ENCODE measurements at regions not wholly inside any gene's neighbourhood (a gene's known extent, or its start where the extent isn't known, plus 50 kb on each side); places are given as distances from the start of the nearest gene placed in this dataset.

DNA sequence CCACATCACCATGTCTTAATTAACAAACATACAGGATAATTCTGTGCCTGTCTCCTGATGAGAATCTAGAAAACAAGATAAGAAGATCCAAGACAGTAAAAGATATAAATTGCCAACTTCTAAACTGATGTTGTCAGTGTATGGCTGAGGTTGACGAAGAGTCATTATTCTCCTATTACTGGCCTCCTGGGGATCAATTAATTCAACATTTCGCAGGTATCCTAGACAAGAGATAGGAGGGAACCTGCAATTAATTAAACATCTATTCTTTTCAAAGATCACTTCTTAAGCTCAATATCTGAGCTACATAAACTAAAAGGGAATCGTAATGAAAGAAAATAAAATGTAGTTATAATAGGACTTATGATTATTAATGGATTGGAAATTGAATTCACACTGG lies 232.0 kb upstream of the GRIA1 start:
- no peak overlapping the region for H3K27ac ChIP-seq (ENCODE audit: extremely low read length, insufficient read depth, low read length)
- no peak overlapping the region for H3K4me2 ChIP-seq (ENCODE audit: low read depth, low read length)
- TF ChIP-seq, protein P1, sequence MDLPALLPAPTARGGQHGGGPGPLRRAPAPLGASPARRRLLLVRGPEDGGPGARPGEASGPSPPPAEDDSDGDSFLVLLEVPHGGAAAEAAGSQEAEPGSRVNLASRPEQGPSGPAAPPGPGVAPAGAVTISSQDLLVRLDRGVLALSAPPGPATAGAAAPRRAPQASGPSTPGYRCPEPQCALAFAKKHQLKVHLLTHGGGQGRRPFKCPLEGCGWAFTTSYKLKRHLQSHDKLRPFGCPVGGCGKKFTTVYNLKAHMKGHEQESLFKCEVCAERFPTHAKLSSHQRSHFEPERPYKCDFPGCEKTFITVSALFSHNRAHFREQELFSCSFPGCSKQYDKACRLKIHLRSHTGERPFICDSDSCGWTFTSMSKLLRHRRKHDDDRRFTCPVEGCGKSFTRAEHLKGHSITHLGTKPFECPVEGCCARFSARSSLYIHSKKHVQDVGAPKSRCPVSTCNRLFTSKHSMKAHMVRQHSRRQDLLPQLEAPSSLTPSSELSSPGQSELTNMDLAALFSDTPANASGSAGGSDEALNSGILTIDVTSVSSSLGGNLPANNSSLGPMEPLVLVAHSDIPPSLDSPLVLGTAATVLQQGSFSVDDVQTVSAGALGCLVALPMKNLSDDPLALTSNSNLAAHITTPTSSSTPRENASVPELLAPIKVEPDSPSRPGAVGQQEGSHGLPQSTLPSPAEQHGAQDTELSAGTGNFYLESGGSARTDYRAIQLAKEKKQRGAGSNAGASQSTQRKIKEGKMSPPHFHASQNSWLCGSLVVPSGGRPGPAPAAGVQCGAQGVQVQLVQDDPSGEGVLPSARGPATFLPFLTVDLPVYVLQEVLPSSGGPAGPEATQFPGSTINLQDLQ (CRISPR knock-in tag; IDR thresholded peaks at IDR 0.05): no peak
- ATAC-seq: no peak
- 2% methylated on average over 3 of the region's 3 CpGs for WGBS (ENCODE audit: low lambda C conversion rate)
- H3K9me3 ChIP-seq (ENCODE audit: low read length): peaks cover 85% of the 10 kb centered on the region
- H3K36me3 ChIP-seq (replicated peaks in 1 of 2; ENCODE audit: control insufficient read depth in 1 of 2, insufficient read depth in 2 of 2, low read length in 2 of 2): no peaks in the 10 kb centered on the region
- in situ Hi-C loops (cut with HindIII; ENCODE audit: extremely low pct_ligation_motif_present, low pct_unique_long_range_greater_than_20kb): no loop called here
- H2AFZ ChIP-seq (ENCODE audit: low read length): no peak overlapping the region
- BruUV-seq (replicated peaks): no TSS peak
- no peak overlapping the region for H3K4me3 ChIP-seq (replicated peaks in 1 of 3; ENCODE audit: insufficient read depth in 1 of 3, low read depth in 2 of 3, low read length in 3 of 3)
- no peaks in the 10 kb centered on the region for H3K4me1 ChIP-seq (ENCODE audit: insufficient read depth, low read length)
- FAIRE-seq: no peak
- no peaks in the 10 kb centered on the region; a peak in 1 of 5 replicates for H3K27me3 ChIP-seq (ENCODE audit: control insufficient read depth in 1 of 2, insufficient read depth in 2 of 2, low read length in 2 of 2)
- H3K79me2 ChIP-seq (ENCODE audit: insufficient read depth, low read length): no peaks in the 10 kb centered on the region
- no peak for DNase-seq (ENCODE audit: low spot score)
- ChIA-PET POLR2A (no interaction called here), CTCF (ENCODE audit: low intra/inter-chr PET ratio, low total read pairs) (no interaction called here)
- intact Hi-C loops (cut with micrococcal nuclease; ENCODE audit: unreplicated experiment): no loop called here
- H3K9ac ChIP-seq (ENCODE audit: insufficient read depth, low read depth, low read length): no peak overlapping the region
- no peaks in the 10 kb centered on the region for H4K20me1 ChIP-seq (ENCODE audit: insufficient read depth, low read length)

DNA sequence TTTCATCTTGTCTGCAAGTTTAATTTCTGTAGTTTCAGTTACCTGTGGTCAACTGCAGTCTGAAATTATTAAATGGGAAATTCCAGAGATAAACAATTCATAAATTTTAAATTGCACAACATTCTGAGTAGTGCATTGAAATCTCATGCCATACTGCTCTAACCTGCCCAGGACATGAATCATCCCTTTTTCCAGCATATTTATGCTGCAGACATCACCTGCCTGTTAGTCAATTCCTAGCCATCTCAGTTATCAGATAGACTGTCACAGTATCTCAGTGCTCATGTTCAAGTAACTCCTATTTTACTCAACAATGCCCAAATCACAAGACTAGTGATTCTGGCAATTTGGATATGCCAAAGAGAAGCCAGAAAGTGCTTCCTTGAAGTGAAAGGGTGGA lies 223.0 kb upstream of the GRIA1 start:
- Histone ChIP-seq H3K9me3 (ENCODE audit: low read length) (peaks cover 69% of the 10 kb centered on the region), H3K4me2 (ENCODE audit: low read depth, low read length) (no peak overlapping the region), H3K4me1 (ENCODE audit: insufficient read depth, low read length) (no peaks in the 10 kb centered on the region), H3K27ac (ENCODE audit: extremely low read length, insufficient read depth, low read length) (no peak overlapping the region), H4K20me1 (ENCODE audit: insufficient read depth, low read length) (no peaks in the 10 kb centered on the region), H2AFZ (ENCODE audit: low read length) (no peak overlapping the region), H3K36me3 (replicated peaks in 1 of 2; ENCODE audit: control insufficient read depth in 1 of 2, insufficient read depth in 2 of 2, low read length in 2 of 2) (no peaks in the 10 kb centered on the region), H3K9ac (ENCODE audit: insufficient read depth, low read depth, low read length) (no peak overlapping the region), H3K4me3 (replicated peaks in 1 of 3; ENCODE audit: insufficient read depth in 1 of 3, low read depth in 2 of 3, low read length in 3 of 3) (no peak overlapping the region), H3K27me3 (ENCODE audit: control insufficient read depth in 1 of 2, insufficient read depth in 2 of 2, low read length in 2 of 2) (no peaks in the 10 kb centered on the region; a peak in 1 of 5 replicates), H3K79me2 (ENCODE audit: insufficient read depth, low read length) (no peaks in the 10 kb centered on the region)
- DNase-seq (ENCODE audit: low spot score) (no peak), FAIRE-seq (no peak), ATAC-seq (no peak)
- BruUV-seq (replicated peaks): no TSS peak
- intact Hi-C loops (cut with micrococcal nuclease; ENCODE audit: unreplicated experiment) (no loop called here), in situ Hi-C loops (cut with HindIII; ENCODE audit: extremely low pct_ligation_motif_present, low pct_unique_long_range_greater_than_20kb) (no loop called here)
- CTCF ChIA-PET (ENCODE audit: low intra/inter-chr PET ratio, low total read pairs): no interaction called here
- POLR2A ChIA-PET: no interaction called here
- TF ChIP-seq ZNF230 (CRISPR knock-in tag; IDR thresholded peaks at IDR 0.05) (no peak), FOXM1 (CRISPR knock-in tag; IDR thresholded peaks at IDR 0.05) (no peak), CC2D1A (CRISPR knock-in tag; IDR thresholded peaks at IDR 0.05) (no peak), ZNF256 (CRISPR knock-in tag; conservative IDR thresholded peaks at IDR 0.05) (no peak), ZBTB7B (CRISPR knock-in tag; IDR thresholded peaks at IDR 0.05) (no peak), KMT2A (CRISPR knock-in tag; IDR thresholded peaks at IDR 0.05) (no peak), EEA1 (CRISPR knock-in tag; IDR thresholded peaks at IDR 0.05; ENCODE audit: borderline replicate concordance) (no peak), CBX1 (IDR thresholded peaks at IDR 0.05; ENCODE audit: low read depth) (no peak)
- TF ChIP-seq, protein P2, sequence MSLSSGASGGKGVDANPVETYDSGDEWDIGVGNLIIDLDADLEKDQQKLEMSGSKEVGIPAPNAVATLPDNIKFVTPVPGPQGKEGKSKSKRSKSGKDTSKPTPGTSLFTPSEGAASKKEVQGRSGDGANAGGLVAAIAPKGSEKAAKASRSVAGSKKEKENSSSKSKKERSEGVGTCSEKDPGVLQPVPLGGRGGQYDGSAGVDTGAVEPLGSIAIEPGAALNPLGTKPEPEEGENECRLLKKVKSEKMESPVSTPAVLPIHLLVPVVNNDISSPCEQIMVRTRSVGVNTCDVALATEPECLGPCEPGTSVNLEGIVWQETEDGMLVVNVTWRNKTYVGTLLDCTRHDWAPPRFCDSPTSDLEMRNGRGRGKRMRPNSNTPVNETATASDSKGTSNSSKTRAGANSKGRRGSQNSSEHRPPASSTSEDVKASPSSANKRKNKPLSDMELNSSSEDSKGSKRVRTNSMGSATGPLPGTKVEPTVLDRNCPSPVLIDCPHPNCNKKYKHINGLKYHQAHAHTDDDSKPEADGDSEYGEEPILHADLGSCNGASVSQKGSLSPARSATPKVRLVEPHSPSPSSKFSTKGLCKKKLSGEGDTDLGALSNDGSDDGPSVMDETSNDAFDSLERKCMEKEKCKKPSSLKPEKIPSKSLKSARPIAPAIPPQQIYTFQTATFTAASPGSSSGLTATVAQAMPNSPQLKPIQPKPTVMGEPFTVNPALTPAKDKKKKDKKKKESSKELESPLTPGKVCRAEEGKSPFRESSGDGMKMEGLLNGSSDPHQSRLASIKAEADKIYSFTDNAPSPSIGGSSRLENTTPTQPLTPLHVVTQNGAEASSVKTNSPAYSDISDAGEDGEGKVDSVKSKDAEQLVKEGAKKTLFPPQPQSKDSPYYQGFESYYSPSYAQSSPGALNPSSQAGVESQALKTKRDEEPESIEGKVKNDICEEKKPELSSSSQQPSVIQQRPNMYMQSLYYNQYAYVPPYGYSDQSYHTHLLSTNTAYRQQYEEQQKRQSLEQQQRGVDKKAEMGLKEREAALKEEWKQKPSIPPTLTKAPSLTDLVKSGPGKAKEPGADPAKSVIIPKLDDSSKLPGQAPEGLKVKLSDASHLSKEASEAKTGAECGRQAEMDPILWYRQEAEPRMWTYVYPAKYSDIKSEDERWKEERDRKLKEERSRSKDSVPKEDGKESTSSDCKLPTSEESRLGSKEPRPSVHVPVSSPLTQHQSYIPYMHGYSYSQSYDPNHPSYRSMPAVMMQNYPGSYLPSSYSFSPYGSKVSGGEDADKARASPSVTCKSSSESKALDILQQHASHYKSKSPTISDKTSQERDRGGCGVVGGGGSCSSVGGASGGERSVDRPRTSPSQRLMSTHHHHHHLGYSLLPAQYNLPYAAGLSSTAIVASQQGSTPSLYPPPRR (CRISPR knock-in tag; IDR thresholded peaks at IDR 0.05; ENCODE audit: borderline replicate concordance): no peak
